KBM-7 (cell line): ENCODE measurements at regions not wholly inside any gene's neighbourhood (a gene's known extent, or its start where the extent isn't known, plus 50 kb on each side); places are given as distances from the start of the nearest gene placed in this dataset.
A peak's percentile ranks its signal among the peaks of the same experiment; 100 is the strongest.
"Not testable (repeated sequence)": the region's sequence is repeated elsewhere in the genome, so short reads cannot be mapped to it uniquely, and the experiment has no call there.

Experiments
- DNase-seq: peaks from one replicate; pipeline ENCODE4 v3.0.0-alpha.2; 2015
- in situ Hi-C: fragments of 300-500 bp; cut with MboI; formaldehyde crosslinking; loops from 2 replicates; pipeline ENCODE4 v1.14.3; 2020; ENCODE audit warnings: low sequenced_read_pairs, low pct_unique_long_range_greater_than_20kb, mixed read lengths

GRCh38 chr22:22791438-22792181 is 96.0 kb upstream of the IGLL5 start:
- DNase-seq, result no peak

GRCh38 chr22:22792205-22792786 is 95.3 kb upstream of the IGLL5 start:
- in situ Hi-C loops, result not testable (repeated sequence)

More at GRCh38 chr22:22791438-22792181, 96.0 kb upstream of the IGLL5 start:
- in situ Hi-C loops, result no loop called here

GRCh38 chr22:22795639-22796038 is 92.0 kb upstream of the IGLL5 start:
- DNase-seq, in situ Hi-C loops: not testable (repeated sequence)

More at GRCh38 chr22:22792205-22792786, 95.3 kb upstream of the IGLL5 start:
- not testable (repeated sequence) for DNase-seq

GRCh38 chr22:22796724-22797123 is 90.9 kb upstream of the IGLL5 start:
- in situ Hi-C loops, result no loop called here
- no peak for DNase-seq

GRCh38 chr22:22798232-22798616 is 89.4 kb upstream of the IGLL5 start:
- DNase-seq, result no peak
- in situ Hi-C loops, result no loop called here

GRCh38 chr22:22798716-22799115 is 88.9 kb upstream of the IGLL5 start:
- DNase-seq, result no peak
- in situ Hi-C loops, result no loop called here

GRCh38 chr22:22799561-22799960 is 88.1 kb upstream of the IGLL5 start:
- in situ Hi-C loops, result no loop called here
- no peak for DNase-seq

GRCh38 chr22:22800716-22801115 is 86.9 kb upstream of the IGLL5 start:
- in situ Hi-C loops, result no loop called here
- no peak for DNase-seq

- in situ Hi-C loops, result no loop called here
- DNase-seq, result peak; percentile 17
Measured at GRCh38 chr22:22802339-22802970, 85.2 kb upstream of the IGLL5 start.

GRCh38 chr22:22803285-22803853 is 84.2 kb upstream of the IGLL5 start:
- in situ Hi-C loops, result no loop called here
- DNase-seq, result no peak

GRCh38 chr22:22810018-22810427 is 77.6 kb upstream of the IGLL5 start:
- in situ Hi-C loops, result no loop called here

GRCh38 chr22:22810471-22810870 is 77.1 kb upstream of the IGLL5 start:
- no peak for DNase-seq
- in situ Hi-C loops, result no loop called here

More at GRCh38 chr22:22810018-22810427, 77.6 kb upstream of the IGLL5 start:
- no peak for DNase-seq

GRCh38 chr22:22811016-22812009 is 76.3 kb upstream of the IGLL5 start:
- in situ Hi-C loops, result no loop called here

GRCh38 chr22:22812031-22812905 is 75.3 kb upstream of the IGLL5 start:
- in situ Hi-C loops, result no loop called here
- no peak for DNase-seq

More at GRCh38 chr22:22811016-22812009, 76.3 kb upstream of the IGLL5 start:
- no peak for DNase-seq

GRCh38 chr22:22813126-22814075 is 74.2 kb upstream of the IGLL5 start:
- in situ Hi-C loops, result no loop called here
- DNase-seq, result no peak

GRCh38 chr22:22814666-22815396 is 72.8 kb upstream of the IGLL5 start:
- DNase-seq, result no peak
- in situ Hi-C loops, result no loop called here
